BE2C (cell line): ENCODE measurements at regions not wholly inside any gene's neighbourhood (a gene's known extent, or its start where the extent isn't known, plus 50 kb on each side); places are given as distances from the start of the nearest gene placed in this dataset.

ENCODE experiments used
- DNase-seq: peaks from one replicate; pipeline ENCODE4 v3.0.0-alpha.2; 2020
- H3K27me3 ChIP-seq: fragments of 250-450 bp; sonication (Bioruptor Pico); 2 replicates; pipeline ENCODE4 v1.5.1; 2020; ENCODE audit warnings: mild to moderate bottlenecking
- H3K36me3 ChIP-seq: fragments of 250-450 bp; sonication (Bioruptor Pico); 2 replicates; pipeline ENCODE4 v1.5.1; 2020; ENCODE audit warnings: mild to moderate bottlenecking
- H3K4me1 ChIP-seq: fragments of 250-450 bp; sonication (Bioruptor Pico); 2 replicates; pipeline ENCODE4 v1.5.1; 2020
- H3K4me3 ChIP-seq: 2 replicates; pipeline ENCODE4 v1.5.1; 2011; ENCODE audit warnings: low read depth, low read length
- H3K9me3 ChIP-seq: fragments of 250-450 bp; sonication (Bioruptor Pico); 2 replicates; pipeline ENCODE4 v1.5.1; 2020
- CTCF ChIP-seq: IDR thresholded peaks from 2 replicates; pipeline ENCODE4 v1.5.1; 2012; ENCODE audit warnings: mild to moderate bottlenecking, low read depth, low read length

- Histone ChIP-seq H3K4me3 (no peak overlapping the region), H3K36me3 (no peaks in the 10 kb centered on the region), H3K27me3 (no peaks in the 10 kb centered on the region), H3K4me1 (no peaks in the 10 kb centered on the region), H3K9me3 (no peaks in the 10 kb centered on the region)
- no peak for DNase-seq
- no peak for TF ChIP-seq CTCF
Measured at GRCh38 chr15:70558406-70559264, 204.7 kb downstream of the UACA start.

GRCh38 chr15:70557521-70558258, 205.7 kb downstream of the UACA start:
- H3K36me3 ChIP-seq = no peaks in the 10 kb centered on the region
- DNase-seq = no peak
- no peaks in the 10 kb centered on the region for H3K9me3 ChIP-seq
- no peak for TF ChIP-seq CTCF
- H3K27me3 ChIP-seq = no peaks in the 10 kb centered on the region
- H3K4me1 ChIP-seq = no peaks in the 10 kb centered on the region
- no peak overlapping the region for H3K4me3 ChIP-seq

- H3K4me1 ChIP-seq = no peaks in the 10 kb centered on the region
- no peaks in the 10 kb centered on the region for H3K36me3 ChIP-seq
- no peaks in the 10 kb centered on the region for H3K9me3 ChIP-seq
- DNase-seq = no peak
- no peak for TF ChIP-seq CTCF
- H3K4me3 ChIP-seq = no peak overlapping the region
- no peaks in the 10 kb centered on the region for H3K27me3 ChIP-seq
Measured at GRCh38 chr15:70556779-70557178, 206.6 kb downstream of the UACA start.

GRCh38 chr15:70556151-70556741, 207.1 kb downstream of the UACA start:
- Histone ChIP-seq H3K36me3 (no peaks in the 10 kb centered on the region), H3K27me3 (no peaks in the 10 kb centered on the region), H3K4me3 (no peak overlapping the region), H3K4me1 (no peaks in the 10 kb centered on the region), H3K9me3 (no peaks in the 10 kb centered on the region)
- no peak for DNase-seq
- no peak for TF ChIP-seq CTCF

GRCh38 chr15:70555713-70556112, 207.6 kb downstream of the UACA start:
- no peak for TF ChIP-seq CTCF
- Histone ChIP-seq H3K27me3 (no peaks in the 10 kb centered on the region), H3K9me3 (no peaks in the 10 kb centered on the region), H3K4me1 (no peaks in the 10 kb centered on the region), H3K36me3 (no peaks in the 10 kb centered on the region), H3K4me3 (no peak overlapping the region)
- DNase-seq = no peak
